ENCODE measurements at regions not wholly inside any gene's neighbourhood (a gene's known extent, or its start where the extent isn't known, plus 50 kb on each side); places are given as distances from the start of the nearest gene placed in this dataset.
A peak's percentile ranks its signal among the peaks of the same experiment; 100 is the strongest.
"Not testable (repeated sequence)": the region's sequence is repeated elsewhere in the genome, so short reads cannot be mapped to it uniquely, and the experiment has no call there.

DNA sequence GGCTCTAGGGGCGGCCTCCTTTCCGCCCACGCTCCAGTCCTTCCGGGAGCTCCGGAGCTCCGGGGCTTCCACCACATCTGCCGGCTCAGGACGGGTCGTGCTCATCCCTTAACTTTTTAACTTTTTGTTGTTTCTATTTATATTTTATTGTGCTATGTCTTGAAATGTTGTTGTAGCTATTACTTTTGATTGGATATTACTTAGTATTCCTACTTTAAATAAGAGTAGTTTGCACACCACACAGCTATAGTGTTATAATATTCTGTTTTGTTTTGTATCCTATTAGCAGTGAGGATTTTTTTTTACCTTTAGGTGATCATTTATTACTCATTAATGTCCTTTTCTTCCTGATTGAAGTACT lies 1612.9 kb downstream of the SPATA31A7 start:
- H3K4me1 ChIP-seq (ENCODE audit: control insufficient read depth in 1 of 2, extremely low read depth in 1 of 2, insufficient read depth in 2 of 2, low read length in 2 of 2), result peaks cover 2 to 35% of the 10 kb centered on the region in 2 experiments
- peak overlapping the region; percentile 52 for H3K27ac ChIP-seq (ENCODE audit: low read length)
- DNase-seq; CTCF ChIA-PET; H3K36me3 ChIP-seq (ENCODE audit: control insufficient read depth in 2 of 2, extremely low read depth in 1 of 2, insufficient read depth in 1 of 2, low read length in 1 of 2); POLR2A ChIA-PET; H3K36me3 Mint-ChIP-seq; H3K9me3 ChIP-seq; ATAC-seq (replicated peaks in 1 of 4); H3K9me3 Mint-ChIP-seq: not testable (repeated sequence)
- Mint-ChIP-seq H3K4me1 (peaks cover 34 to 39% (median 37%) of the 10 kb centered on the region in 3 donors), H3K27ac (peak overlapping the region in 1 of 2 donors; percentile 52), H3K27me3 (peaks cover 50 to 54% of the 10 kb centered on the region in 2 donors), H3K4me3 (peak overlapping the region; percentile 62 to 72 (median 66))
- H3K27me3 ChIP-seq (replicated peaks in 1 of 2; ENCODE audit: control insufficient read depth in 2 of 2, extremely low read depth in 1 of 2, insufficient read depth in 2 of 2, low read length in 1 of 2), result peaks cover 2 to 45% of the 10 kb centered on the region in 2 experiments
- H3K4me3 ChIP-seq (ENCODE audit: control insufficient read depth in 1 of 2, extremely low read depth in 1 of 2, low read length in 1 of 2), result peak overlapping the region; percentile 45 to 51
- no CpG with 5 or more reads among the region's 9 CpGs for WGBS (ENCODE audit: insufficient coverage)

DNA sequence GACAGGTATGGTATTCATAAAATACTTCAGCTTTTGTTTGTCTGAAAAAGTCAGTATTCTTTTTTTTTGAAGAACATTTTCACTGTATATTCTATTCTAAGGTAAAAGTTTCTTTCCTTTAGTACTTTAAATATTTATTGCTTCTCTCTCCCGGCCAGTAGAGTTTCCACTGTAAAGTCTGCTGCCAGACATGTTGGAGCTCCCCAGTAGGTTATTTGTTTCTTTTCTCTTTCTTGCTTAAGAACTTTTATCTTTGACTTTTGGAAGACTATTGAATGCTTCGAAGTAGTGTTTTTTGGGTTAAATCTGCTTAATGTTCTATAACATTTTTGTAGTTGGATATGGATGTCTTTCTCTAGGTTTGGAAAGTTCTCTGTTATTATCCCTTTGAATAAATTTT lies 1613.3 kb downstream of the SPATA31A7 start:
- Mint-ChIP-seq H3K4me3 (peak overlapping the region; percentile 14 to 66 (median 52)), H3K27ac (peak overlapping the region in 1 of 2 donors; percentile 63), H3K4me1 (peaks cover 34 to 39% (median 37%) of the 10 kb centered on the region in 3 donors), H3K27me3 (peaks cover 54 to 57% of the 10 kb centered on the region in 2 donors)
- H3K4me3 ChIP-seq (ENCODE audit: control insufficient read depth in 1 of 2, extremely low read depth in 1 of 2, low read length in 1 of 2); POLR2A ChIA-PET; CTCF ChIA-PET; H3K9me3 ChIP-seq; H3K36me3 Mint-ChIP-seq; H3K9me3 Mint-ChIP-seq; DNase-seq; H3K27ac ChIP-seq (ENCODE audit: low read length); ATAC-seq (replicated peaks in 1 of 4); H3K36me3 ChIP-seq (ENCODE audit: control insufficient read depth in 2 of 2, extremely low read depth in 1 of 2, insufficient read depth in 1 of 2, low read length in 1 of 2): not testable (repeated sequence)
- peaks cover 2 to 35% of the 10 kb centered on the region in 2 experiments for H3K4me1 ChIP-seq (ENCODE audit: control insufficient read depth in 1 of 2, extremely low read depth in 1 of 2, insufficient read depth in 2 of 2, low read length in 2 of 2)
- WGBS (ENCODE audit: insufficient coverage), result no CpG with 5 or more reads among the region's 2 CpGs
- H3K27me3 ChIP-seq (replicated peaks in 1 of 2; ENCODE audit: control insufficient read depth in 2 of 2, extremely low read depth in 1 of 2, insufficient read depth in 2 of 2, low read length in 1 of 2), result peaks cover 2 to 45% of the 10 kb centered on the region in 2 experiments

DNA sequence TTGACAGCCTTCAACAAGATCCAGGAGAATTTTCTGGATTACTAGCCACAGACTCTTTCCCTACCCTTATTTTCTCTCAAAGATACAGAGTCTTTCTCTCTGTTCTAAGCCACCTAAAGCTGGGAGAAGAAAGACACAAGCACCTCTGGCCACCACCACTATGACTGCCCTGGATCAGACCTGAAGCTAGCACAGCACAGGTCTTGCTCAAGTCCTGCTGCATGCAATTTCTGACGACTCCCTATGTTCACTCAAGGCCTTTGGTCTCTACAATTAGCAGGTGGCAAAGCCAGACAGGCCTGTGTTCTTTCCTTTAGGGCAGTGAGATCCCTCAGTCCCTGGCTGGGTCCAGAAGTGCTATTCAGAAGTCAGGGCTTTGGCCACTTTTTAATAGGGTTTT lies 1614.5 kb downstream of the SPATA31A7 start:
- no CpG with 5 or more reads among the region's 1 CpG for WGBS (ENCODE audit: insufficient coverage)
- H3K27ac Mint-ChIP-seq; CTCF ChIA-PET; H3K4me3 Mint-ChIP-seq; H3K9me3 ChIP-seq; H3K36me3 Mint-ChIP-seq; DNase-seq; POLR2A ChIA-PET; H3K27ac ChIP-seq (ENCODE audit: low read length); H3K4me3 ChIP-seq (ENCODE audit: control insufficient read depth in 1 of 2, extremely low read depth in 1 of 2, low read length in 1 of 2); ATAC-seq (replicated peaks in 1 of 4); H3K9me3 Mint-ChIP-seq; H3K36me3 ChIP-seq (ENCODE audit: control insufficient read depth in 2 of 2, extremely low read depth in 1 of 2, insufficient read depth in 1 of 2, low read length in 1 of 2): not testable (repeated sequence)
- peaks cover 53 to 54% of the 10 kb centered on the region in 2 donors for H3K27me3 Mint-ChIP-seq
- peaks cover 2 to 27% of the 10 kb centered on the region in 2 experiments for H3K4me1 ChIP-seq (ENCODE audit: control insufficient read depth in 1 of 2, extremely low read depth in 1 of 2, insufficient read depth in 2 of 2, low read length in 2 of 2)
- H3K4me1 Mint-ChIP-seq, result peaks cover 30 to 33% (median 31%) of the 10 kb centered on the region in 3 donors
- peaks cover 0 to 37% of the 10 kb centered on the region in 2 experiments for H3K27me3 ChIP-seq (replicated peaks in 1 of 2; ENCODE audit: control insufficient read depth in 2 of 2, extremely low read depth in 1 of 2, insufficient read depth in 2 of 2, low read length in 1 of 2)

DNA sequence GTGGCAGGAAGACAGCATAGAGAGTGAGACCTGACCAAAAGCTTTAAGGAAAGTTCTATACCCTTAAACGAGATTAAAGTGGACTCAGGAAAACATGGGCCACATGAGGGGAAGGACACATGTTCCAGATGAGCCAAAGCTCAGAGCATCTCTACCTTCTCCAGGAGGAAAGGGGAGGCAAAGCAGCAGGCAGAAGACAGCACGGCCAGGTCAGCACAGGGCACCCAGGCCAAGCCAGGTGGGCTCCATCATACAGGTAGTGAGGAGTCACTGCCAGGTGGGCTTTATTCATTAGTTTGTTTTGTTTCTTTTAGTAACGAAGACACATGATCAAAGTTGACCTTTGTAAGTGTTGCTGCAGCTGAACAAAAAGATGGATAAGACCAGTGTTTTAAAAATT lies 1617.6 kb downstream of the SPATA31A7 start:
- peaks cover 35 to 40% of the 10 kb centered on the region in 2 donors for H3K27me3 Mint-ChIP-seq
- CTCF ChIA-PET; H3K36me3 Mint-ChIP-seq; H3K4me3 ChIP-seq (ENCODE audit: control insufficient read depth in 1 of 2, extremely low read depth in 1 of 2, low read length in 1 of 2); H3K9me3 Mint-ChIP-seq; H3K27ac Mint-ChIP-seq; H3K4me1 ChIP-seq (ENCODE audit: control insufficient read depth in 1 of 2, extremely low read depth in 1 of 2, insufficient read depth in 2 of 2, low read length in 2 of 2); H3K4me3 Mint-ChIP-seq; H3K9me3 ChIP-seq; POLR2A ChIA-PET; ATAC-seq (replicated peaks in 1 of 4); H3K36me3 ChIP-seq (ENCODE audit: control insufficient read depth in 2 of 2, extremely low read depth in 1 of 2, insufficient read depth in 1 of 2, low read length in 1 of 2); DNase-seq; H3K4me1 Mint-ChIP-seq; H3K27me3 ChIP-seq (replicated peaks in 1 of 2; ENCODE audit: control insufficient read depth in 2 of 2, extremely low read depth in 1 of 2, insufficient read depth in 2 of 2, low read length in 1 of 2); H3K27ac ChIP-seq (ENCODE audit: low read length): not testable (repeated sequence)
- 50% methylated on average over 2 of the region's 3 CpGs for WGBS (ENCODE audit: insufficient coverage)

DNA sequence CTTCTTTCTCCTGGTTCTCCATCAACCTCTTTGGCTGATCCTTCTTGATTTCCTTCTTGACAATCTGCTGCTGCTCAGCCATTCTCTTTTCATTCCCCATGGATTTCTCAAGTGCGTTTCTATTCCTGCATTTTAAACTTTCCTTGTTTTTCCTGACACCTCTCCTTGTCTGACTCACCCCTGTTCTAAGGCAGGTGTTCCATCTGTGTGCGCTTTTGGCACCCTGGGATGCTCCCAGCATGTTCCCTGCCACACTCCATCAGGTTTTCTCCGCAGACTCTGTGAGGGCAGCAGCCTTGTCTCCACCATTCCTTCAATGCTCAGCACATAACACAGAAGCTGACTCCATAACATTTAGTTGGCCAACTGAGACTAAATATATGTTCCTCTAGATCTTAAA lies 1618.2 kb downstream of the SPATA31A7 start:
- peaks cover 30 to 38% of the 10 kb centered on the region in 2 donors for H3K27me3 Mint-ChIP-seq

DNA sequence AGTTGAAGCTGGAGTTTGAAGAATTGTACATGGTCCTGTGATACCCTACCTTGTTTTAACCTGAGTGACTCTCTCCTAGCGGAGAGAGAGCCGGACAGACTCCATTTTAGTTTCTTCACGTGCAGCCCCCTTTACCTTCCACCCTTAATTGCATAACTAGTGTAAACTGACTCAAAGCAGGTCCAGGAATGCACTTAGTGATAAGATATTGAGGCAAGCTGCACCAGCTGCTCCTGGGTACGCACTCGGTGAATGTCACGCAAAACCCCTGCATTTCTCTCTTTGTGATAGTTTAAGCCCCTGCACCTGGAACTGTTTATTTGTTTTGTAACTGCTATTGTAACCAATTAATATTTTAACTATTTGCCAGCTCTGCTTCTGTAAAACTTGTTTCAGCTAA lies 1620.5 kb downstream of the SPATA31A7 start:
- H3K4me1 ChIP-seq (ENCODE audit: control insufficient read depth in 1 of 2, extremely low read depth in 1 of 2, insufficient read depth in 2 of 2, low read length in 2 of 2); H3K27ac ChIP-seq (ENCODE audit: low read length); POLR2A ChIA-PET; ATAC-seq (replicated peaks in 1 of 4); DNase-seq; H3K27ac Mint-ChIP-seq; CTCF ChIA-PET; H3K4me3 ChIP-seq (ENCODE audit: control insufficient read depth in 1 of 2, extremely low read depth in 1 of 2, low read length in 1 of 2); H3K4me3 Mint-ChIP-seq; H3K9me3 Mint-ChIP-seq; H3K36me3 ChIP-seq (ENCODE audit: control insufficient read depth in 2 of 2, extremely low read depth in 1 of 2, insufficient read depth in 1 of 2, low read length in 1 of 2); H3K36me3 Mint-ChIP-seq; H3K4me1 Mint-ChIP-seq; H3K27me3 ChIP-seq (replicated peaks in 1 of 2; ENCODE audit: control insufficient read depth in 2 of 2, extremely low read depth in 1 of 2, insufficient read depth in 2 of 2, low read length in 1 of 2); H3K9me3 ChIP-seq: not testable (repeated sequence)
- WGBS (ENCODE audit: insufficient coverage), result no CpG with 5 or more reads among the region's 6 CpGs
- H3K27me3 Mint-ChIP-seq, result peaks cover 26 to 41% of the 10 kb centered on the region in 2 donors

More for the DNA sequence above, 1618.2 kb downstream of the SPATA31A7 start:
- H3K36me3 Mint-ChIP-seq; H3K4me1 ChIP-seq (ENCODE audit: control insufficient read depth in 1 of 2, extremely low read depth in 1 of 2, insufficient read depth in 2 of 2, low read length in 2 of 2); ATAC-seq (replicated peaks in 1 of 4); DNase-seq; H3K4me1 Mint-ChIP-seq; H3K9me3 Mint-ChIP-seq; POLR2A ChIA-PET; H3K9me3 ChIP-seq; H3K4me3 Mint-ChIP-seq; H3K27me3 ChIP-seq (replicated peaks in 1 of 2; ENCODE audit: control insufficient read depth in 2 of 2, extremely low read depth in 1 of 2, insufficient read depth in 2 of 2, low read length in 1 of 2); H3K27ac Mint-ChIP-seq; CTCF ChIA-PET; H3K36me3 ChIP-seq (ENCODE audit: control insufficient read depth in 2 of 2, extremely low read depth in 1 of 2, insufficient read depth in 1 of 2, low read length in 1 of 2); H3K4me3 ChIP-seq (ENCODE audit: control insufficient read depth in 1 of 2, extremely low read depth in 1 of 2, low read length in 1 of 2); H3K27ac ChIP-seq (ENCODE audit: low read length): not testable (repeated sequence)
- WGBS (ENCODE audit: insufficient coverage), result 89% methylated on average over 3 of the region's 3 CpGs

DNA sequence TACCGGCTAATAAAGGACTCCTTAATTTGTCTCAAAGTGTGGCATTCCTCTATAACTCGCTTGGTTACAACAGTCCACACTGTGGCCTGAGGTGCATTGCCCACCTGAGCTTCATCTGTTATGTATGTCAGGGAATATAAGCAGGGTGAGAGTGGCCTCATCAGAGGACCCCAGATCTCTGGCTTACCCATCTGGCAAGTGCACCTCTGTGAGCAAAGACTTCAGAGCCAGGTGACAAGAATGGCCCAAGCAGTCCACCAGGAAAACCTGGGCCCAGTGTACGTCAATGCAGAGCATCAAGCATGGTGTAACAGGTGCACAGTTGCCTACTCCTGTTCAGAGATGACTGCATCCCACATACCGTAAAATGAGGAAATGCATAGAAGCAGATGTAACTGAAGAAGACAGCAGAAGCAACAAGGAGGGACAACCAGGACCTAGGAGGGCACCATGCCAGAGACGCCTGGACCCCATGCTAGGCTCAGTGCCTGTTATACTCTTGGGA lies 1621.0 kb downstream of the SPATA31A7 start:
- peaks cover 23 to 39% of the 10 kb centered on the region in 2 donors for H3K27me3 Mint-ChIP-seq
- H3K27ac ChIP-seq (ENCODE audit: low read length); H3K9me3 Mint-ChIP-seq; H3K4me1 ChIP-seq (ENCODE audit: control insufficient read depth in 1 of 2, extremely low read depth in 1 of 2, insufficient read depth in 2 of 2, low read length in 2 of 2); H3K4me1 Mint-ChIP-seq; H3K36me3 ChIP-seq (ENCODE audit: control insufficient read depth in 2 of 2, extremely low read depth in 1 of 2, insufficient read depth in 1 of 2, low read length in 1 of 2); CTCF ChIA-PET; DNase-seq; H3K4me3 ChIP-seq (ENCODE audit: control insufficient read depth in 1 of 2, extremely low read depth in 1 of 2, low read length in 1 of 2); POLR2A ChIA-PET; H3K27ac Mint-ChIP-seq; ATAC-seq (replicated peaks in 1 of 4); H3K27me3 ChIP-seq (replicated peaks in 1 of 2; ENCODE audit: control insufficient read depth in 2 of 2, extremely low read depth in 1 of 2, insufficient read depth in 2 of 2, low read length in 1 of 2); H3K9me3 ChIP-seq; H3K36me3 Mint-ChIP-seq; H3K4me3 Mint-ChIP-seq: not testable (repeated sequence)
- 100% methylated on average over 1 of the region's 5 CpGs for WGBS (ENCODE audit: insufficient coverage)

Data from T-cell (primary cell).